ENCODE measurements at regions not wholly inside any gene's neighbourhood (a gene's known extent, or its start where the extent isn't known, plus 50 kb on each side); places are given as distances from the start of the nearest gene placed in this dataset.

DNA sequence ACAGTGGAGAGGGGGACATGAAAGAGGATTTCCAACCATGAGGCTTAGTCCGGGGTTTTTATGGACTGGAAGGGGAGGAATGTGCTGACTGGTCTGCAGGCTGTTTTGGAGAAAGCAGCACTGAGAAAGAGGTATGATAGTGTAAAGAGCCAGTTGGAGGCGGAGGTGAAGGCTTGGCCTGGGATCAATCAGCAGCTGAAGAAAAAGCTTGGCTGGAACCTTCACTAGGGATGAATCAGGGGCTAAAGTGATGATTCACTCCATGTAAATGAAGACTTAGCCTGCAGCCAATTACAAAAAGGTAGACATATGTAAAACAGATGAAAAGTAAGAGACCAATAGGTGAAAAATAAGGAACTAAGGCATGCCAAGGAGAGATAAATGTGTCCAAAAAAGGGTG is 1382.6 kb downstream of the GATA3 start (continued):
- TF ChIP-seq, protein P1, sequence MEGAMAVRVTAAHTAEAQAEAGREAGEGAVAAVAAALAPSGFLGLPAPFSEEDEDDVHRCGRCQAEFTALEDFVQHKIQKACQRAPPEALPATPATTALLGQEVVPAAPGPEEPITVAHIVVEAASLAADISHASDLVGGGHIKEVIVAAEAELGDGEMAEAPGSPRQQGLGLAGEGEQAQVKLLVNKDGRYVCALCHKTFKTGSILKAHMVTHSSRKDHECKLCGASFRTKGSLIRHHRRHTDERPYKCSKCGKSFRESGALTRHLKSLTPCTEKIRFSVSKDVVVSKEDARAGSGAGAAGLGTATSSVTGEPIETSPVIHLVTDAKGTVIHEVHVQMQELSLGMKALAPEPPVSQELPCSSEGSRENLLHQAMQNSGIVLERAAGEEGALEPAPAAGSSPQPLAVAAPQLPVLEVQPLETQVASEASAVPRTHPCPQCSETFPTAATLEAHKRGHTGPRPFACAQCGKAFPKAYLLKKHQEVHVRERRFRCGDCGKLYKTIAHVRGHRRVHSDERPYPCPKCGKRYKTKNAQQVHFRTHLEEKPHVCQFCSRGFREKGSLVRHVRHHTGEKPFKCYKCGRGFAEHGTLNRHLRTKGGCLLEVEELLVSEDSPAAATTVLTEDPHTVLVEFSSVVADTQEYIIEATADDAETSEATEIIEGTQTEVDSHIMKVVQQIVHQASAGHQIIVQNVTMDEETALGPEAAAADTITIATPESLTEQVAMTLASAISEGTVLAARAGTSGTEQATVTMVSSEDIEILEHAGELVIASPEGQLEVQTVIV (IDR thresholded peaks at IDR 0.05; ENCODE audit: borderline replicate concordance, partially characterized antibody) = no peak
- TF ChIP-seq, protein P2, sequence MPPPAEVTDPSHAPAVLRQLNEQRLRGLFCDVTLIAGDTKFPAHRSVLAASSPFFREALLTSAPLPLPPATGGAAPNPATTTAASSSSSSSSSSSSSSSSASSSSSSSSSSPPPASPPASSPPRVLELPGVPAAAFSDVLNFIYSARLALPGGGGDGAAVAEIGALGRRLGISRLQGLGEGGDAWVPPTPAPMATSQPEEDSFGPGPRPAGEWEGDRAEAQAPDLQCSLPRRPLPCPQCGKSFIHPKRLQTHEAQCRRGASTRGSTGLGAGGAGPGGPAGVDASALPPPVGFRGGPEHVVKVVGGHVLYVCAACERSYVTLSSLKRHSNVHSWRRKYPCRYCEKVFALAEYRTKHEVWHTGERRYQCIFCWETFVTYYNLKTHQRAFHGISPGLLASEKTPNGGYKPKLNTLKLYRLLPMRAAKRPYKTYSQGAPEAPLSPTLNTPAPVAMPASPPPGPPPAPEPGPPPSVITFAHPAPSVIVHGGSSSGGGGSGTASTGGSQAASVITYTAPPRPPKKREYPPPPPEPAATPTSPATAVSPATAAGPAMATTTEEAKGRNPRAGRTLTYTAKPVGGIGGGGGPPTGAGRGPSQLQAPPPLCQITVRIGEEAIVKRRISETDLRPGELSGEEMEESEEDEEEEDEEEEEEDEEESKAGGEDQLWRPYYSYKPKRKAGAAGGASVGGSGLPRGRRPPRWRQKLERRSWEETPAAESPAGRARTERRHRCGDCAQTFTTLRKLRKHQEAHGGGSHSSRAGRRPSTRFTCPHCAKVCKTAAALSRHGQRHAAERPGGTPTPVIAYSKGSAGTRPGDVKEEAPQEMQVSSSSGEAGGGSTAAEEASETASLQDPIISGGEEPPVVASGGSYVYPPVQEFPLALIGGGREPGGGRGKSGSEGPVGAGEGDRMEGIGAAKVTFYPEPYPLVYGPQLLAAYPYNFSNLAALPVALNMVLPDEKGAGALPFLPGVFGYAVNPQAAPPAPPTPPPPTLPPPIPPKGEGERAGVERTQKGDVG (CRISPR knock-in tag; IDR thresholded peaks at IDR 0.05) = no peak
- no peak for TF ChIP-seq ZNF207 (IDR thresholded peaks at IDR 0.05; ENCODE audit: borderline replicate concordance)
- no peak for TF ChIP-seq CBX3 (IDR thresholded peaks at IDR 0.05; ENCODE audit: borderline replicate concordance, low read depth)
- no peak for TF ChIP-seq SUPT20H (IDR thresholded peaks at IDR 0.05; ENCODE audit: borderline replicate concordance, control insufficient read depth, low read depth, low read length)
- TF ChIP-seq ZBED1 (IDR thresholded peaks at IDR 0.05; ENCODE audit: borderline replicate concordance) = no peak

DNA sequence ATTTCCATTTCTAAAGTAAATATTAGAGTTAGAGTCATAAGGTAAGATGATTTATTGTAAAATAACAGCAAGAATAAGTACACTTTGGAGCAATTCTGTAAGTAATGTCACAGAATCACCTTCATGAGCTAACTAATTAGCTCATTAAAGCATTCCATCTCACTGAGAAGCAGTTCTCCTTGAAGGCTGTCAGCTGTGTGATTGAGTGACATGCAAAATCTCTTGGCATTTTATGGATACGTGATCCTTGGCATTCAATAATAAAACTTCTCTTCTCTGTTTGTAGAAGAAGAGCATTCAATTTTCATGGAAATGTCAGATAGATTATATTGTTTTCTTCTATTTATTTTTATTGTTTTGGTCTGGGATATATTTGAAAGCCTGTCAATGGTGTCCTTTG is 1389.3 kb downstream of the GATA3 start:
- no TSS peak for BruUV-seq (replicated peaks)
- Histone ChIP-seq H3K27ac (ENCODE audit: control insufficient read depth, insufficient read depth) (no peak overlapping the region), H3K4me1 (ENCODE audit: control insufficient read depth, insufficient read depth, low read length) (no peaks in the 10 kb centered on the region), H3K4me2 (ENCODE audit: control insufficient read depth, insufficient read depth) (no peak overlapping the region), H3K4me3 (no peak overlapping the region), H3K79me2 (ENCODE audit: control insufficient read depth, insufficient read depth, low read length) (no peaks in the 10 kb centered on the region), H3K36me3 (ENCODE audit: control insufficient read depth in 2 of 2, insufficient read depth in 2 of 2, low read length in 1 of 2) (no peaks in the 10 kb centered on the region), H3K9me3 (replicated peaks; ENCODE audit: control insufficient read depth, insufficient read depth, low read length) (no peaks in the 10 kb centered on the region), H3K9ac (ENCODE audit: control insufficient read depth, insufficient read depth, low read length) (no peak overlapping the region), H3K27me3 (replicated peaks in 1 of 2; ENCODE audit: control insufficient read depth in 2 of 2, insufficient read depth in 2 of 2, low read length in 1 of 2) (no peaks in the 10 kb centered on the region), H4K20me1 (ENCODE audit: control insufficient read depth, insufficient read depth) (no peaks in the 10 kb centered on the region), H2AFZ (ENCODE audit: control insufficient read depth, low read depth, low read length) (no peak overlapping the region)
- SMC1A ChIA-PET (ENCODE audit: uncharacterized antibody, unreplicated experiment) = no interaction called here
- in situ Hi-C loops (cut with MboI) = no loop called here
- RAD21 ChIA-PET (ENCODE audit: unreplicated experiment) = no interaction called here
- FAIRE-seq = no peak
- 0% methylated on average over 1 of the region's 1 CpG for WGBS (ENCODE audit: insufficient coverage, insufficient replicate concordance, low lambda C conversion rate, missing lambda C conversion rate)
- intact Hi-C loops (cut with micrococcal nuclease; ENCODE audit: unreplicated experiment) = no loop called here
- CTCF ChIA-PET = no interaction called here
- POLR2A ChIA-PET = no interaction called here
- no peak for ATAC-seq
- DNase-seq (ENCODE audit: low read depth, low spot score) = no peak
- TF ChIP-seq BCL11A (IDR thresholded peaks at IDR 0.05; ENCODE audit: low read depth, low read length) (no peak), FOS (IDR thresholded peaks at IDR 0.05; ENCODE audit: borderline replicate concordance, extremely low read depth, insufficient read length) (no peak)
- TF ChIP-seq, protein P3, sequence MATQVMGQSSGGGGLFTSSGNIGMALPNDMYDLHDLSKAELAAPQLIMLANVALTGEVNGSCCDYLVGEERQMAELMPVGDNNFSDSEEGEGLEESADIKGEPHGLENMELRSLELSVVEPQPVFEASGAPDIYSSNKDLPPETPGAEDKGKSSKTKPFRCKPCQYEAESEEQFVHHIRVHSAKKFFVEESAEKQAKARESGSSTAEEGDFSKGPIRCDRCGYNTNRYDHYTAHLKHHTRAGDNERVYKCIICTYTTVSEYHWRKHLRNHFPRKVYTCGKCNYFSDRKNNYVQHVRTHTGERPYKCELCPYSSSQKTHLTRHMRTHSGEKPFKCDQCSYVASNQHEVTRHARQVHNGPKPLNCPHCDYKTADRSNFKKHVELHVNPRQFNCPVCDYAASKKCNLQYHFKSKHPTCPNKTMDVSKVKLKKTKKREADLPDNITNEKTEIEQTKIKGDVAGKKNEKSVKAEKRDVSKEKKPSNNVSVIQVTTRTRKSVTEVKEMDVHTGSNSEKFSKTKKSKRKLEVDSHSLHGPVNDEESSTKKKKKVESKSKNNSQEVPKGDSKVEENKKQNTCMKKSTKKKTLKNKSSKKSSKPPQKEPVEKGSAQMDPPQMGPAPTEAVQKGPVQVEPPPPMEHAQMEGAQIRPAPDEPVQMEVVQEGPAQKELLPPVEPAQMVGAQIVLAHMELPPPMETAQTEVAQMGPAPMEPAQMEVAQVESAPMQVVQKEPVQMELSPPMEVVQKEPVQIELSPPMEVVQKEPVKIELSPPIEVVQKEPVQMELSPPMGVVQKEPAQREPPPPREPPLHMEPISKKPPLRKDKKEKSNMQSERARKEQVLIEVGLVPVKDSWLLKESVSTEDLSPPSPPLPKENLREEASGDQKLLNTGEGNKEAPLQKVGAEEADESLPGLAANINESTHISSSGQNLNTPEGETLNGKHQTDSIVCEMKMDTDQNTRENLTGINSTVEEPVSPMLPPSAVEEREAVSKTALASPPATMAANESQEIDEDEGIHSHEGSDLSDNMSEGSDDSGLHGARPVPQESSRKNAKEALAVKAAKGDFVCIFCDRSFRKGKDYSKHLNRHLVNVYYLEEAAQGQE (IDR thresholded peaks at IDR 0.05; ENCODE audit: low read depth, low read length) = no peak
- TF ChIP-seq, protein P4, sequence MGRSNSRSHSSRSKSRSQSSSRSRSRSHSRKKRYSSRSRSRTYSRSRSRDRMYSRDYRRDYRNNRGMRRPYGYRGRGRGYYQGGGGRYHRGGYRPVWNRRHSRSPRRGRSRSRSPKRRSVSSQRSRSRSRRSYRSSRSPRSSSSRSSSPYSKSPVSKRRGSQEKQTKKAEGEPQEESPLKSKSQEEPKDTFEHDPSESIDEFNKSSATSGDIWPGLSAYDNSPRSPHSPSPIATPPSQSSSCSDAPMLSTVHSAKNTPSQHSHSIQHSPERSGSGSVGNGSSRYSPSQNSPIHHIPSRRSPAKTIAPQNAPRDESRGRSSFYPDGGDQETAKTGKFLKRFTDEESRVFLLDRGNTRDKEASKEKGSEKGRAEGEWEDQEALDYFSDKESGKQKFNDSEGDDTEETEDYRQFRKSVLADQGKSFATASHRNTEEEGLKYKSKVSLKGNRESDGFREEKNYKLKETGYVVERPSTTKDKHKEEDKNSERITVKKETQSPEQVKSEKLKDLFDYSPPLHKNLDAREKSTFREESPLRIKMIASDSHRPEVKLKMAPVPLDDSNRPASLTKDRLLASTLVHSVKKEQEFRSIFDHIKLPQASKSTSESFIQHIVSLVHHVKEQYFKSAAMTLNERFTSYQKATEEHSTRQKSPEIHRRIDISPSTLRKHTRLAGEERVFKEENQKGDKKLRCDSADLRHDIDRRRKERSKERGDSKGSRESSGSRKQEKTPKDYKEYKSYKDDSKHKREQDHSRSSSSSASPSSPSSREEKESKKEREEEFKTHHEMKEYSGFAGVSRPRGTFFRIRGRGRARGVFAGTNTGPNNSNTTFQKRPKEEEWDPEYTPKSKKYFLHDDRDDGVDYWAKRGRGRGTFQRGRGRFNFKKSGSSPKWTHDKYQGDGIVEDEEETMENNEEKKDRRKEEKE (IDR thresholded peaks at IDR 0.05) = no peak
